MM.1S (cell line): ENCODE measurements at regions not wholly inside any gene's neighbourhood (a gene's known extent, or its start where the extent isn't known, plus 50 kb on each side); places are given as distances from the start of the nearest gene placed in this dataset.
A peak's percentile ranks its signal among the peaks of the same experiment; 100 is the strongest.

Experiments used
- DNase-seq: peaks from one replicate; pipeline ENCODE4 v3.0.0-alpha.2; 2015
- H2AFZ ChIP-seq: fragments of 300-600 bp; sonication (generic); 2 replicates; pipeline ENCODE4 v1.6.0; 2016; ENCODE audit warnings: antibody characterized with exemption, low read length
- H3F3A ChIP-seq: fragments of 300-600 bp; sonication (generic); 2 replicates; pipeline ENCODE4 v1.6.1; 2016; ENCODE audit warnings: mild to moderate bottlenecking, antibody characterized with exemption, low read length, moderate library complexity, mixed read lengths; ENCODE audit not compliant: insufficient read depth
- H3K27ac ChIP-seq: fragments of 300-600 bp; sonication (generic); 2 replicates; pipeline ENCODE4 v1.5.1; 2016; ENCODE audit warnings: mild to moderate bottlenecking, low read length
- H3K27me3 ChIP-seq: fragments of 300-600 bp; sonication (generic); replicated peaks from 2 replicates; pipeline ENCODE4 v1.6.0; 2016; ENCODE audit warnings: low read length; ENCODE audit not compliant: insufficient read depth
- H3K36me3 ChIP-seq: fragments of 300-600 bp; sonication (generic); replicated peaks from 2 replicates; pipeline ENCODE4 v1.6.1; 2016; ENCODE audit warnings: mild to moderate bottlenecking, low read length, mixed read lengths; ENCODE audit not compliant: insufficient read depth
- H3K4me1 ChIP-seq: fragments of 300-600 bp; sonication (generic); 2 replicates; pipeline ENCODE4 v1.6.1; 2016; ENCODE audit warnings: low read length, mixed read lengths
- H3K4me2 ChIP-seq: fragments of 300-600 bp; sonication (generic); 2 replicates; pipeline ENCODE4 v1.6.0; 2016; ENCODE audit warnings: low read depth, low read length
- H3K4me3 ChIP-seq: fragments of 300-600 bp; sonication (generic); 2 replicates; pipeline ENCODE4 v1.5.1; 2016; ENCODE audit warnings: low read length, mixed read lengths
- H3K79me2 ChIP-seq: fragments of 300-600 bp; sonication (generic); 2 replicates; pipeline ENCODE4 v1.6.1; 2016; ENCODE audit warnings: mixed run types, low read length, mixed read lengths
- H3K9ac ChIP-seq: fragments of 300-600 bp; sonication (generic); 2 replicates; pipeline ENCODE4 v1.6.1; 2016; ENCODE audit warnings: low read length, mixed read lengths
- H3K9me2 ChIP-seq: fragments of 300-600 bp; sonication (generic); replicated peaks from 2 replicates; pipeline ENCODE4 v1.6.1; 2016; ENCODE audit warnings: mild to moderate bottlenecking, low read length, mixed read lengths; ENCODE audit not compliant: insufficient read depth
- H3K9me3 ChIP-seq: fragments of 300-600 bp; sonication (generic); replicated peaks from 2 replicates; pipeline ENCODE4 v1.6.1; 2016; ENCODE audit warnings: mild to moderate bottlenecking, low read length, mixed read lengths; ENCODE audit not compliant: insufficient read depth
- H4K20me1 ChIP-seq: fragments of 300-600 bp; sonication (generic); 2 replicates; pipeline ENCODE4 v1.6.1; 2016; ENCODE audit warnings: mild to moderate bottlenecking, low read length, moderate library complexity, mixed read lengths; ENCODE audit not compliant: insufficient read depth
- CTCF ChIP-seq: fragments of 300-600 bp; sonication (generic); IDR thresholded peaks from 2 replicates; pipeline ENCODE4 v1.5.1; 2016; ENCODE audit warnings: antibody characterized with exemption, low read length, mixed read lengths
- EZH2 ChIP-seq: fragments of 300-600 bp; sonication (generic); optimal IDR thresholded peaks from 2 replicates; pipeline ENCODE3; 2017; ENCODE audit warnings: low read depth, mild to moderate bottlenecking, antibody characterized with exemption, low read length, mixed read lengths
- EZH2phosphoT487 ChIP-seq: fragments of 300-600 bp; sonication (generic); IDR thresholded peaks from 2 replicates; pipeline ENCODE4 v1.6.1; 2018; ENCODE audit warnings: antibody characterized with exemption, low read length

- Histone ChIP-seq H3K9ac (no peak overlapping the region), H3K27me3 (peaks cover 93% of the 10 kb centered on the region), H3K27ac (no peak overlapping the region), H4K20me1 (no peaks in the 10 kb centered on the region), H3K4me2 (no peak overlapping the region), H3K79me2 (no peaks in the 10 kb centered on the region), H3K9me2 (no peaks in the 10 kb centered on the region), H3F3A (no peaks in the 10 kb centered on the region), H2AFZ (no peak overlapping the region), H3K36me3 (no peaks in the 10 kb centered on the region), H3K4me1 (0 out of 2 replicates have a peak, but pooled peaks cover 3% of the 10 kb centered on the region), H3K9me3 (no peaks in the 10 kb centered on the region), H3K4me3 (no peak overlapping the region)
- DNase-seq = no peak
- TF ChIP-seq EZH2 = no peak
- TF ChIP-seq EZH2phosphoT487 = no peak
- no peak for TF ChIP-seq CTCF
These were observed 74.4 kb downstream of the METRNL start for GRCh38 chr17:83153681-83154310.

- no peaks in the 10 kb centered on the region for H3K9me2 ChIP-seq
- H3K4me2 ChIP-seq = no peak overlapping the region
- H2AFZ ChIP-seq = no peak overlapping the region
- H3K27me3 ChIP-seq = peaks cover 93% of the 10 kb centered on the region
- DNase-seq = no peak
- no peaks in the 10 kb centered on the region for H3K79me2 ChIP-seq
- H4K20me1 ChIP-seq = no peaks in the 10 kb centered on the region
- no peaks in the 10 kb centered on the region for H3K9me3 ChIP-seq
- TF ChIP-seq CTCF (no peak), EZH2 (no peak), EZH2phosphoT487 (no peak)
- no peaks in the 10 kb centered on the region for H3K36me3 ChIP-seq
- H3K27ac ChIP-seq = no peak overlapping the region
- H3K4me3 ChIP-seq = no peak overlapping the region
- H3F3A ChIP-seq = no peaks in the 10 kb centered on the region
- H3K4me1 ChIP-seq = 0 out of 2 replicates have a peak, but pooled peaks cover 3% of the 10 kb centered on the region
- no peak overlapping the region for H3K9ac ChIP-seq
These were observed 75.1 kb downstream of the METRNL start for GRCh38 chr17:83154311-83155127.

GRCh38 chr17:83155128-83156121 lies 76.0 kb downstream of the METRNL start:
- Histone ChIP-seq H3K4me2 (peak overlapping the region; percentile 30), H3K4me1 (0 out of 2 replicates have a peak, but pooled peaks cover 3% of the 10 kb centered on the region), H2AFZ (no peak overlapping the region), H3K27ac (no peak overlapping the region), H3K27me3 (peaks cover 93% of the 10 kb centered on the region), H3K9me2 (no peaks in the 10 kb centered on the region), H3K4me3 (no peak overlapping the region), H3K9me3 (no peaks in the 10 kb centered on the region), H3K9ac (no peak overlapping the region), H3K36me3 (no peaks in the 10 kb centered on the region), H3K79me2 (no peaks in the 10 kb centered on the region), H3F3A (no peaks in the 10 kb centered on the region), H4K20me1 (no peaks in the 10 kb centered on the region)
- no peak for DNase-seq
- TF ChIP-seq EZH2 (no peak), EZH2phosphoT487 (no peak), CTCF (no peak)
